GM21786 (cell line): ENCODE measurements at regions not wholly inside any gene's neighbourhood (a gene's known extent, or its start where the extent isn't known, plus 50 kb on each side); places are given as distances from the start of the nearest gene placed in this dataset.
"Not testable (repeated sequence)": the region's sequence is repeated elsewhere in the genome, so short reads cannot be mapped to it uniquely, and the experiment has no call there.

ENCODE experiments used
- ATAC-seq: cut with Tn5 transposase; IDR thresholded peaks from one replicate; pipeline ENCODE4 v1.9.1; 2021; ENCODE audit not compliant: unreplicated experiment

DNA sequence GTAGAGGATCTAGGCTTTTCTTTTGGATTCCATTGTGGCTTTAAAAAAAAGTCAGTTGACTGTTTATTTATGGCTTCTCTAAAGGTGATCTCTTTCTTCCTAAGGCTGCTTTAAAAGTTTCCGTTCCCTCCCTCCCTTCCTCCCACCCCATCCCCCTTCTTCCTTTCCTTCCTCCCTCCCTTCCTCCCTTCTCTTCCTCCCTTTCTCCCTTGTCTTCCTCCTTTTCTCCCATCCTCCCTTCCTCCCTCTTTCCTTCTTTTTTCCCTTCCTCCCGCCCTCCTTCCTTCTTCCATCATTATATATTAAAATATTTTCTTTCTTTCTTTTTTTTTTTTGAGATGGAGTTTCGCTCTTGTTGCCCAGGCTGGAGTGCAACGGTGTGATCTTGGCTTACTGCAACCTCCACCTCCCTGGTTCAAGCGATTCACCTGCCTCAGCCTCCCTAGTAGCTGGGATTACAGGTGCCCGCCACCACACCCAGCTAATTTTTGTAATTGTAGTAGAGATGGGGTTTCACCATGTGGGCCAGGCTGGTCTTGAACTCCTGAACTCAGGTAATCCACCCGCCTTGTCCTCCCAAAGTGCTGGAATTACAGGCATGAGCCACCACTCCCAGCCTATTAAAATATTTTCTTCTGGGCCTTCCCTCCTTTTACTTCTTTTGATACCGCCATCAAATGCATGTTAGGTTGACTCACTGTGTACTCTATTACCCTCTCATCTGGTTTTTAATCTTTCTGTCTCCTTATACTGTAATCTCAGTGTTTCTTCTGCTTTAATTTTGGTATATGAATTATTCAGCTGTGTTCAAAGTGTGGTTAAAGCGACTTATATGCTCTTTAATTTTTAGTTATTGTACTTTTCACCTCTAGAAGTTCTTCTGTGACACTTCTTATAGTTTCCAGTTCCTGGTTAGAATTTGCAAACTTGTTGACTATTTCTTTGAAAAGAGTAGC, 59.2 kb upstream of the ATP5PO start:
- no peak for ATAC-seq

DNA sequence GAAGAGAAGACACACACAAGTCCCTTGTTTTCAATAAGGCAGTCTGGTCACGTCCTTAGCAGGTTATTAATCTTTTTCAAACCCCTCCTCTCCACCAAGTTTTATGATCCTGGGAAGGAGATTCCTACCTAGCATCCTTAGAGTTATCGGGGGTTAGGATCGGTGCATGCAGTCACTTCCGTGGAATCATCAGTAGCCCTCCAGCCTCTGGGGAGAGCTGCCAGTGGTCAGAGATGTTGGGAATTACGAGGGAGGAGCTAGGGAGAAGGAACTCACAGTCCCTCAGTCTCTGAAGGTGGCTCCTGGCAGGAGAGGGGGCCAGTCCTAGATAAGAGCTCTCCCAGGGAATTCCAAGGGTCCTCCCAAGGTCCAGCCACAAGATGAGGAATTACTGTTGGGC, 57.7 kb upstream of the ATP5PO start:
- no peak for ATAC-seq

DNA sequence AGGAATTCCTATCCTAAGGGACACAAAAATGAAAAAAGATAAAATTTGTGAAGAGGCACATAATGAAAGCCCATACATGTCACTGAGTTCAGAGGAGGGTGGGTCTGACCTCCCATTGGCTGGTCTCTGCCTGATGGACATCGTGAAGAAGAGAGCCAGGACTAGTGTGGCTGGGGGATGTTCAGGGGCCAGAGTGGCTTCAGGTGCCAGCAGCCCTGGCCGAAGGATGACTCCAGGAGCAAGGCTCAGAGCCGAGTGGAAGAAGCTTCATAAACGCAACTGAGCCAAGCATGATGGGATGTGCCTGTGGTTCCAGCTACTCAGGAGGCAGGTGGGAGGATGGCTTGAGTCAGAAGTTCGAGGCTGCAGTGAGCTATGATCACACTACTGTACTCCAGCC, 56.9 kb upstream of the ATP5PO start:
- no peak for ATAC-seq

DNA sequence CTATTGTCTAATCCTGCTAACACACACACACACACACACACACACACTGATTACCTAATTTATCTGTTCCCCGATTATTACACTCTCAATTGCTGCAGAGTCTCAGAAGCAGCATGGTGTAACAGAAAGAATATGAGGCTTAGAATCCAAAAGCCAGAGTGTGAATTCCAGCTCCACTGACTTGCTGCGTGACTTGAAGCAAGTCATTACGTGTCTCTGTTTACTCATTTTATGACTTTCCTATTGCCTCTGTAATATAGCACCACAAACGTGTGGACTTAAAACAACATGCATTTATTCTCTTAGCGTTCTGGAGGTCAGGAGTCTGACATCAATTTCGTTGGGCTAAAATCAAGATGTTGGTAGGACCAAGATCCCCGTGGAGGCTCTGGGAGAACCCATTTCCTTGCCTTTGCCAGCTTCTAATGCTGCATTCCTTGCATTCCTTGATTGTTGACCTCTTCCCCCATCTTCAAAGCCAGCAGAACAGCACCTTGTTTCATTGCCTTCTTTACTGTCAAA, 55.9 kb upstream of the ATP5PO start:
- ATAC-seq = no peak

DNA sequence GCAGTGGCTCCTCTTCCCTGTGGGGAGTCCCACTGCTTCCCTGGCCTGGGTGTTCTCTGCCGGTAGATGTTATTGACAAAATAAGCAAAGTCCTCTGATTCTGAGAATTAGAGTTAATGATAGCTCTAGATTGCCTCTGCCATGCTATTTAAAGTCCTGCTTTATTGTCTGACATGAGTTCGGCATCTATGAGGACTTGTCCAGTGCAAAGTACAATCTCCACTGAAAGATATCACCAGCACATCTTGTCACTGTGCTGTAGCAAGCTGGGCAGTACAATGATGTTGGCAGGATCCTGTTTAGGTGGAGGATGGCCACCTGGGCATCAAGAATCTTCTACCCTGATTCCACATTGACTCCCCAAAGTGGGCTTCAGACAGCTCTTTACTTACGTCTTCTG, 54.0 kb upstream of the ATP5PO start:
- no peak for ATAC-seq

DNA sequence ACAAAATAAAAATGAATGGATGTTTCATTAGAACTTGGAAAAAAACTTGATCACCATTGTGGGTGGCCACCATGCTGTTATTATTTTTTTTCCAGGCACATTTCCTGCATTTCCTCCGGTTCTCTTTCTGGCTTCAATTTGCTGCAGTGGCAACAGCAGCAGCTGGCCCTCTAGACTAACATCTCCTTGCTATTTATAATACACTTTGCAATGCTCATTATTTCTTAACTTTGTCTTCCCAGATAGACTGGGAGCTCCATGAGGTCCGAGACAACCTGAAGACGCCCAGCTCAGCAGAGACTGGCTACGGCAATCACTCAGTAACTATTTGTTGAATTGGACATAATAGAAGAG, 53.4 kb upstream of the ATP5PO start:
- ATAC-seq = no peak

DNA sequence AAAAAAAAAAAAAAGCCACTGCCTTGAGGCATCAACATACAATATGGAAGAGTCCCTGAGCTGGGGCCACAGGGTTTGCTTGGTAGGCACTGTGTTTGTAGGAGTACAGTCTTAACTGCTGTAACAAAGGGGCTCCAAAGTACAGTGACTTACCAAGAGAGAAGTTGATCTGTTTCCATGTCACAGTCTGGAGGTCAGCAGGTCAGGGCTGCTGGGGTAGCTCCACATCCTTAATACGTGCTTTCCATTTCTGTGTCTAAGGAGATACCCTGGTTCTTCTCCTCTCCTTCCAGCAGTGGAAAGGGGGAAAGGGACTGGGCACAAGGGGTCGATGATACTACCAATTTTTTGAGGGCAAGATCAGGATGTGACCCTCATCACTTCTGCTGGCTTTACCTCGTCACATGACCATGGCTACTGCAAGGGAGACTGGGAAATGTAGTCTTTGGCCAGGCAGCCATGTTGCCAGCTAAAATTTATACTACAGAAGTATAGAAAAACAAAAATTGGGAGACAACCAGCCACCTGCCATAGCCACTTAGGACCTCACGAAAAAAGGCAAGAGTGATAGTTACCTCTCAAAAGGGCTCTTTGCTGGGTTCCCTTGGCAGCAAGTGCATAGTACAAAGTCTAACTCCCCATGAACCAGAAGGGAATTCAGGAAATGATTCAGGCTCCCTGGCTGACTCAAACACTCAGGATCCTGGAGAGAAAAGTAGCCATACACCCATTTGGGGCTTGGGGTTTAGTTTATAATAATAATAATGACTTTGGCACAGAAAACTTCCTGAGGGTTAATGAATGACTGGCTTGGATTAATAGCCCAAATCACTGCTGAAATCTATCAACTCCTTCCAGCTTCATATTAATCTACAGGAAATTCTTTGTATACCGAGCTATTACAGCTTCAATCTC, 52.7 kb upstream of the ATP5PO start:
- ATAC-seq = no peak

DNA sequence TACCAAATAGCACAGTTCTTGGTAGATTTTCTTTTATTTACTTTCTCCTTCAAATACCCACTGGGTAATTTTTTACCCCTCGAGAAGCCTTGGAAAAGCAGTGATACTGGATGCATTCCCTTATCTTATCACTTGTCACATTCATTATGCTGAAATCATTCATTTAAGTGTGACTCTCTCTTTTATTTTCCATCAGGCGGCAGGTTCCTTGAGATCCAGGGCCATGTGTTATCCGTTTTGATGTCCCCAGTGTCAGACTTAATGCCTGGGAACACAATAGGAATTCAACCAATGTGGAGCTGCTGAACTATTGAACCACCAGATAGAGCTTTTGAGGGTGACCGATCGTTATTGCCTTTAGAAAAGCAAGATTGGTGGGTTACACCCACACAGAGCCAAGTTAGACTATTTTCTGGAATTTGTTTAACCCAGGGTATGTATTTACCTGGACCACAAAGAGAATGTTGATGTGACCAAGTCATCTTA, 51.5 kb upstream of the ATP5PO start:
- ATAC-seq = no peak

DNA sequence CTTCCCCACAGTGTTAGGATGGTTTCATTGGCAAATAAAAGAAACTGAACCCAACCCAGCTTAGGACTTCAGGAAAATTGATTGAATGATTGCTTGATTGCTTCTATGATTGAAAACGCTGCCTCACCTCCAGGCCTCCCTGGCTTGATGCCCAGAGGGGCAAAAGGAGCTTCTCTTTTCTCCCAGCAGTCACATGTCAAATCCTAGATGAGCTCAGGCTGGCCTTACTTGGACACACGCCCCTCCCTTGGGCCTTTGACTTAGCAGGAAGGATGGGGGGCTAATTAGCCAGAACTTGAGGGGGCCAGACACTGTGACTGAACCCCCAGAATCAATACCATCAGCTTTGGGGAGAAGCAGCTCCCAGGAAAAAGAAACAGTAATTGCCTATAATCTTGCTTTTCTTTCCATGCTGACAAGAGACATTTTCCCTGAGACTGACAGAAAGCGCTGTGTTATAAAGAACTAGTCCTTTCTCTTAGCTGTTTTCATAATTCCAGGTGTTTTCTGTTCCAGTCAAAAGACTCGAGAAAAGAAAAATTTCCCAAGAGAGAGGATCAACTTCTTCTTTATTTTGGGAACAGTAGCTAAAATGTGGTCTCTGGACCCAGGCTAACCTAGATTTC, 50.8 kb upstream of the ATP5PO start:
- ATAC-seq = no peak

DNA sequence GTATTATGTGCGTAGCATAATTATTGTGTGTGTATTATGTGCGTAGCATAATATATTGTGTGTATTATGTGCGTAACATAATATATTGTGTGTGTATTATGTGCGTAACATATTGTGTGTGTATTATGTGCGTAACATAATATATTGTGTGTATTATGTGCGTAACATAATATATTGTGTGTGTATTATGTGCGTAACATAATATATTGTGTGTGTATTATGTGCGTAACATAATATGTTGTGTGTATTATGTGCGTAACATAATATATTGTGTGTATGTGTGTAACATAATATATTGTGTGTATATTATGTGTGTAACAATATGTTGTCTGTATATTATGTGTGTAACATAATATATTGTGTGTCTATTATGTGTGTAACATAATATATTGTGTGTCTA, 50.1 kb upstream of the ATP5PO start:
- not testable (repeated sequence) for ATAC-seq
